Mononuclear cell (primary cell): ENCODE measurements at regions not wholly inside any gene's neighbourhood (a gene's known extent, or its start where the extent isn't known, plus 50 kb on each side); places are given as distances from the start of the nearest gene placed in this dataset.
"Not testable (repeated sequence)": the region's sequence is repeated elsewhere in the genome, so short reads cannot be mapped to it uniquely, and the experiment has no call there.

ENCODE experiments used
- H3K27me3 ChIP-seq: 2 replicates; pipeline ENCODE4 v1.6.0; 2011; ENCODE audit warnings: low read length, control low read depth; ENCODE audit not compliant: insufficient read depth
- H3K4me1 ChIP-seq: 2 replicates; pipeline ENCODE4 v1.5.1; 2011; ENCODE audit warnings: mild to moderate bottlenecking, low read length, control low read depth; ENCODE audit not compliant: insufficient read depth
- H3K4me3 ChIP-seq: 2 replicates; pipeline ENCODE4 v1.5.1; 2011; ENCODE audit warnings: mild to moderate bottlenecking, low read length, moderate library complexity
- H3K9me3 ChIP-seq: 2 replicates; pipeline ENCODE4 v1.5.1; 2011; ENCODE audit warnings: low read depth, mild to moderate bottlenecking, control low read depth, low read length

DNA sequence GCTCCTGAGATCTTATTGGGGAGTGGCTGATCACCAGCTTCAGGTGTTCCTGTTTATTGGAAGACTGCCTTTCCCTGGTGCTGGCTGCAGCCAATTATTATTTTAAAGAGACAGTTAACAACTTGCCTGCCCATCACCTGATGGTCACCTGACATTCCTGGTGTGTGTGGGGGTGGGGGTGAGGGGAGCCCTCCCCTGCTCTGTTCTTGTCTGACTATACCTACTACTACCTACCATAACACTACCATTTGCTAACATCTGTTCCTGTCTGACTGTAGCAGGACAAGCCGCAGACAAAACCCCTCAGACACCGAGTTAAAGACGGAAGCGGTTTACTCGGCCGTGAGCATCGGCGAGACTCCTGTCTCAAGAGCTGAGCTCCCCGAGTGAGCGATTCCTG lies 54.9 kb upstream of the NBPF3 start:
- H3K27me3 ChIP-seq, result peaks cover 14% of the 10 kb centered on the region

DNA sequence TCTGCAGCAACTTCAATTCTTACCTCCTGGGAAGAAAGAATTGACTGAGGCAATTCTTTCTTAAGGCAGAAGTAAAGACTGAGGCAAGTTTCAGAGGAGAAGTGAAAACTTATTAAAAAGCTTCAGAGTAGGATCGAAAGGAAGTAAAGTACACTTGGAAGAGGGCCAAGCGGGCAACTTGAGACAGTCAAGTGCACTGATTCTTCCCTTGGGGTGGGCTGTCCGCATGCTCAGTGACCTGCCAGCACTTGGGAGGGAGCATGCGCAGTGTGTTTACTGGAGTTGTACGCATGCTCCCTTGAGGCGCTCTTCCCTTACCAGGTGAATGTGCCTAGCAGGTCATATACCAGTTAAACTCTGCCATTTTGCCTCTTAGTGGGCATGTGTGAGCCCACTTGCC lies 55.3 kb upstream of the NBPF3 start:
- H3K4me3 ChIP-seq, result no peak overlapping the region
- H3K9me3 ChIP-seq, result no peaks in the 10 kb centered on the region
- peaks cover 5% of the 10 kb centered on the region for H3K4me1 ChIP-seq
- peaks cover 14% of the 10 kb centered on the region for H3K27me3 ChIP-seq

More for the DNA sequence above, 54.9 kb upstream of the NBPF3 start:
- Histone ChIP-seq H3K4me3 (no peak overlapping the region), H3K4me1 (peaks cover 5% of the 10 kb centered on the region), H3K9me3 (no peaks in the 10 kb centered on the region)

DNA sequence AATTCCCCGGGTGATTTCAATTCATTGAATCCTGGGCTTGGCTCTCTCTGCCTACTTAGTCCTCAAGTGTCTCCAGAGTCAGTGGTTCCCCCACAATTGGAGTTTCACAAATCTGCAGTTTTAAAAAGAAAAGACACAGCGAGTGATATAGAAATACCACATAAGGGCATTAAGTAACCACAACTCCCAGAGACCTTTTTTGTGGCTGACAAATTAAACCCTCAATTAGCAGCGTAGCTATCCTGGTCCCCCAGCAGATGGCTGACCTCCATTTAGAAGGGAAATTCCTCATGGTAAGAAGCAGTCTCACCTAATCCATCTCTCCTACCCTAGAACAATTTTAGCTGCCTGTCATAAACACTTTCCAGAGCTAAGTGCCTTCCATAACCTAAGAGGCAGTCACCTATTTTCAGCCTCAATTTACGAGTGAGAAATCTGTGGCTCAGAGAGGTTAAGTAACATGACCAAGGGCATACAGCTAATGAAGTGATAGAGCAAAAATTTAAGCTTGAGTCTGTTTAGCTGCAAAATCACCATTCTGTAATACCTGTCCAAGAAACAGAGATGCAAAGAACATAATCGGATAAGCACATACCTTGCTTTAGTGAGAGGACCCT lies 56.0 kb upstream of the NBPF3 start:
- peaks cover 5% of the 10 kb centered on the region for H3K4me1 ChIP-seq
- no peak overlapping the region for H3K4me3 ChIP-seq
- H3K27me3 ChIP-seq, result peaks cover 21% of the 10 kb centered on the region
- H3K9me3 ChIP-seq, result no peaks in the 10 kb centered on the region

DNA sequence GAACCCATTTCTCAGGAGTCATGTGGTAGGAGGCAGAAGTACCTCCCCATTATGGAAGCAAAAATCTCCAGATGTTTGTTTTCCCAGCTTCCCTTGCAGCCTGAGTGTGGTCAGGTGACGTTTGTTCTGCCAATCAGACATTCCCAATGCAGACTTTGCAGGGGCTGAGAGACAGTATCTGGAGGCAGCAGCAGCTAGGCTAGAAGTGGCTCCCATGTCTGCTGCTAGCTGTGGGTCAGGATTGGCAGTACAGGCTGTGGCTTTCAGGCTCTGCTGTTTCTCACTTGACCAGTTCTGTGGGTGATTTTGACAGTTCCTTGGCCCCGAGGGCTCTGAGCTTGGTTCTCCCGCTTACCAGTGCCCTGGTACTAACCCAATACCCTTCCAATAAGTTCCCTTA lies 58.6 kb upstream of the NBPF3 start:
- Histone ChIP-seq H3K27me3 (peaks cover 30% of the 10 kb centered on the region), H3K4me1 (peaks cover 5% of the 10 kb centered on the region), H3K9me3 (no peaks in the 10 kb centered on the region)

DNA sequence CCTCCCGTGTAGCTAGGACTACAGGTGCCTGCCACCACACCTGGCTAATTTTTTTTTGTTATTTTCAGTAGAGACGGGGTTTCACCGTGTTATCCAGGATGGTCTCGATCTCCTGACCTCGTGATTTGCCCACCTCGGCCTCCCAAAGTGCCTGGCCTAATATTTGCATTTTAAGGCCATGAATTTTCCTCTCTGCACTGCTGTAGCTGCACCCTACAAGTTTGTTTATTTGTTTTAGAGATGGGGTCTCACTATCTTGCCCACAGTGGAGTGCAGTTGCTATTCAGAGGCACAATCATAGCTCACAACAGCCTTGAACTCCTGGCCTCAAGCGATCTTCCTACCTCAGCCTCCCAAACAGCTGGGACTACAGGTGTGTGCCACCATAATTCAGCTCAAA lies 59.8 kb upstream of the NBPF3 start:
- H3K27me3 ChIP-seq, result peaks cover 31% of the 10 kb centered on the region
- not testable (repeated sequence) for H3K4me1 ChIP-seq, H3K9me3 ChIP-seq, H3K4me3 ChIP-seq

More for the DNA sequence above, 58.6 kb upstream of the NBPF3 start:
- H3K4me3 ChIP-seq, result no peak overlapping the region

DNA sequence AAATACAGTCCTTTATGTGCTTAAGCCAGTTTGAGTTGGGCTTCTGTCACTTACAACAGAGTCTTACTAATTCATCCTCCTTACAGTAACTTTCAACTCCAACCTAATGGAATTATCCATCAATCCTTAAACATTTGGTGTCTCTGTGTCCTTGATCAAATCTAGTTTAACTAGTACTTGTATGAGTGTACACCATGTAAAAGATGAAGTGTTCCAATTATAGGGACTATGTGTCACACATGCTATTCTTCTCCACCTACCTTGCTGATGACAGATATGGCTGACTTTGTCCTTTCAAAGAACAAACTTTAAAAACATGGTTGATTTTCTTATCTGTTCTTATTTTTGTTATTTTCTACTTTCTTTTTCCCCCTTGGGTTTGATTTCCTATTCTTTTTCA lies 60.4 kb upstream of the NBPF3 start:
- Histone ChIP-seq H3K4me3 (no peak overlapping the region), H3K9me3 (no peaks in the 10 kb centered on the region), H3K27me3 (peaks cover 31% of the 10 kb centered on the region), H3K4me1 (peaks cover 1% of the 10 kb centered on the region)

DNA sequence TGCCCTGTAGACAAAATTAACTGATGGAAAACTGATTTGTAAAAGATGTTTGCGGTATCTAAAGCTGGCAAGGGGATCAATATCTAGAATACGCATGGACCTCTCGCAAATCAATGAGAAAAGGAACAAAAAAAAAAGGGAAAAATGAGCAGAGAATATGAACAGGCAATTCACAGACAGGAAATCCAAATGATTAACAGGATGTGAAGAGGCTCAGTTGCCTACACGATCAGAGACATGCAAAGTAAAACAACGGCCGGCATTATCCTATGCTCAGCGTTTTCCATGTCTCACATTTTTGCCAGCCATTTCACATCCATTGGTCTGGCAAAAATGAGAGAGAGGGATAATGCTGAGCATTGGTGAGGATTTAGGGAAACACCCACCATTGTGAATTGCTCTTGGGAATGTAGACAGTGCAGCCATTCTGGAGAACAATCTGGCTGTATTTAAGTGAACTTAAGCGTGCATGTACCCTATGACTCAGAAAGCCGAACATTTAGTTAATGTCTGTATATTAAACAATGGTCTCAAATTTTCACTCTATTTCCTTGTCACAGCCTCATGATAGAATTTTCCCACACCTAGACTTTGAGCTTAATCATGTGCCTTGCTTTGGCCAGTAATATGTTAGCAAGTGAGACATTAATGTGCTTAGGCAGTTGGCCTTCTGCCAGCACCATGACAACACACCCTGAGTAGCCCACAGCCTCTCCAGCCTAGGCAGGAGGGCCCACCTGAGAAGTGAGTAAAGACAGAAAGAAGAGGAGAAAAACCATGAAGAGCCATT lies 61.0 kb upstream of the NBPF3 start:
- H3K27me3 ChIP-seq, result peaks cover 31% of the 10 kb centered on the region
- H3K9me3 ChIP-seq, result no peaks in the 10 kb centered on the region
- H3K4me3 ChIP-seq, result no peak overlapping the region
- no peaks in the 10 kb centered on the region for H3K4me1 ChIP-seq

DNA sequence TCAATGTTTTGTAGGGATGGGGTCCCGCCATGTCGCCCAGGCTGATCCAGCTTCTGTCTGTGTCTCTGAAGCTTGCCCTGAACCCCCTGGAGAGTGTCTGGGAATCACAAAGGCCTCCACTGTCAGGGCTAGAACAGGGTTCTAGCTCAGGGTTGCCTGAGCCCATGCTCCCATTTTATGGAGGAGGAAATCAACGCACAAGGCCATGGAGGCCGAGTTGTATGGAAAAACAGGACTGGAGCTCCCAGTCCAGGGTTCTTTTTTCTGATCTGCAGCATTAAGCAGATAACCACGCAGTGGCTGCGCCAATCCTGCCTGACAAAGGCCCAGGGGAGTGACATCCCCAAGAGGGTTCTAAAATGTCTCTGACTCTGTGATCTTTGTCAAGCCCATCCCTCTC lies 67.6 kb upstream of the NBPF3 start:
- Histone ChIP-seq H3K9me3 (no peaks in the 10 kb centered on the region), H3K4me1 (no peaks in the 10 kb centered on the region), H3K4me3 (no peak overlapping the region), H3K27me3 (peaks cover 2% of the 10 kb centered on the region)

DNA sequence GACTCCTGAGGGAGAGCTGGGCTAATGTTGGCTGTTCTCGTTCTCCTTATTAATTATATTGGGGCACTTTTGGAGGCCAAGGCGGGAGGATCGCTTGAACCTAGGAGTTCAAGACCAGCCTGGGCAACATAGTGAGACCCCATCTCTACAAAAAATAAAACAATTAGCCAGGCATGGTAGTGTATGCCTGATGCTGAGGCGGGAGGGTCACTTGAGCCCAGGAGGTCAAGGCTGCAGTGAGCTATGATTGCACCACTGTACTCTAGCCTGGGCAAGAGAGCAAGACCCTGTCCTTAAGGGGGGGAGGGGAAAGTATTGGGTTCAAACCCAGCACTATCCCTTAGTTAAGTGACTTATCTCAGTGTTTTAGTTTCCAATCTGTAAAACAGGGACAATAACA lies 70.0 kb upstream of the NBPF3 start:
- H3K9me3 ChIP-seq, result no peaks in the 10 kb centered on the region
- H3K4me3 ChIP-seq, result no peak overlapping the region
- H3K4me1 ChIP-seq, result peaks cover under 1% of the 10 kb centered on the region
- no peaks in the 10 kb centered on the region for H3K27me3 ChIP-seq

DNA sequence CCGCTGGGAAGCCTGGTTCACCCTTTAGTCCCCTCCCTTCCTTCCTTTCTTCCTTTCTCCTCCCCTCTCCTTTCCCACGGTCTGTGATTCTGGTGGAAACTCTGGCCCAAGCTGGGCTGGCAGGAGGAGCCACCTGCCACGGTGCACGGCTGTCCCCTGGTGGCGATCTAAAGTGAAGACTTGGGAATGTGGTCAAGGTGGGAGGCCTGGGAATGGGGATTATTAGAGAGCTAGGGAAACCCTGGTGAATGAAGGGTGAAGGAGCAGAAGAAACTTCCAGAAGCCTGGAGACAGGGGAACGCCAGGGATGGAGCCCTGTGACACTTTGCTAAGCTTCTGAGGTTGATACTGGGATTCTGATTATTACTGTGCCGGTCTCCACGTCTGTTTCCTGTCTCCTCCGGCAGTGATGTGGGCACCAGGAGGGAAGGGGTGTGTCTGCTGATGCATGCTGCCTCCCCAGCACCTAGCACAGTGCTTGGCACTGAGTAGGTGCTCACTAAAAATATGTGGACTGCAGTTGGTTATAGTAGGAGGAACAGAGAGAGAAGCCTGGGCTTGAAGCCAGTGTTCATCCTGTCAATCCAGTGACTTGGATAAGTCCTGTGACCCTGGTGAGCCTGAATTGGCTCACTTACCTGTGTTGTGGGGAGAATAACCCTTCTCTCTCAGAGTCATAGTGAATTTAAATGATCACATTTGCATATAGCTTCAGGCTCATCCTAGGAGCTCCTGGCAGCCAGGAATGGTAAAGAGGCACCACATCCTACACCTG lies 71.2 kb upstream of the NBPF3 start:
- Histone ChIP-seq H3K4me3 (no peak overlapping the region), H3K27me3 (no peaks in the 10 kb centered on the region), H3K9me3 (no peaks in the 10 kb centered on the region), H3K4me1 (peaks cover 4% of the 10 kb centered on the region)

DNA sequence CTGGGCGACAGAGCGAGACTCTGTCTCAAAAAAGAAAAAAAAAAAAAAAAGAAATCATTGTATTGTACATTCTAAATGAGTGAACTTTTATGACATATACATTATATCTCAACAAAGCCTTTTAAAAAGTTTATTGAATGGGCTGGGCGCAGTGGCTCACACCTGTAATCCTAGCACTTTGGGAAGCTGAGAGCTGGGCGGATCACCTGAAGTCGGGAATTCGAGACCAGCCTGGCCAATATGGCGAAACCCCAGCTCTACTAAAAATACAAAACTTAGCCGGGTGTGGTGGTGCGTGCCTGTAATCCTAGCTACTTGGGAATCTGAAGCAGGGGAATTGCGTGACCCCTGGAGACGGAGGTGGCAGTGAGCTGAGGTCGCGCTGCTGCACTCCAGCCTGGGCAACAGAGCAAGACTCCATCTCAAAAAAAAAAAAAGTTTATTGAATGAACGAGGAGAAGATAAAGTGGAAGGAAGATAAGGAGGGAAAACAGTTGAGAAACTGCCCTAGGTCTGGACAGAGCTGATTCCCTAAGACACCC lies 71.9 kb upstream of the NBPF3 start:
- H3K27me3 ChIP-seq, H3K9me3 ChIP-seq, H3K4me1 ChIP-seq, H3K4me3 ChIP-seq: not testable (repeated sequence)

DNA sequence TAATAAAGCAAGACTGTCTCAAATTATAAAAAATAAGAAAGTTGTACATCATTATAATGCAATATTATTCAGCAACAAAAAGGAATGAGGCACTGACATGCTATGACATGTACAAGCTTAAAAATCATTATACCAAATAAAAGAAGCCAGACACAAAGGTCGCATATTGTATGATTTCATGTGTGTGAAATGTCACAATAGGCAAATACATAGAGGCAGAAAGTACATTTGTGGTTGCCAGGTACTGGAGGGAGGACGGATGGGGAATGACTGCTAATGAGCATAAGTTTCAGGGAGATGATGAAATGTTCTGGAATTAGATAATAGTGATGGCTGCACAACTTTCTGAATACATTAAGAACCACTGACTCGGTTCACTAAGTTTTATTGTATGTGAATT lies 73.6 kb upstream of the NBPF3 start:
- Histone ChIP-seq H3K9me3 (no peaks in the 10 kb centered on the region), H3K4me3 (no peak overlapping the region), H3K27me3 (no peaks in the 10 kb centered on the region), H3K4me1 (peaks cover 4% of the 10 kb centered on the region)

DNA sequence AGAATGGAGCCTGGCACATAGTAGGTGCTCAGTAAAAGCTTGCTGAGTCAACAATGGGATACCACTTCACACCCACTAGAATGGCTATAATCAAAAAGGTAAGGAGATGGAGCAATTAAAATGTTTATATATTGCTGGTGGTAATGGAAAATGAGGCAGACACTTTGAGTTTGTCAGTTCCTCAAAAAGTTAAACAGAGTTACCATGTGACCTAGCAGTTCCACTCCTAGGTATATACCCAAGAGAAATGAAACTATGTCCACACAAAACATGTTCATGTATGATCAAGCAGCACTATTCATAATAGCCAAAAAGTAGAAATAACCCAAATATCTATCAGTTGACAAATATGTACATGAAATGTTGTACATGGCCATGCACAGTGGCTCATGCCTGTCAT lies 74.8 kb upstream of the ECE1 start:
- Histone ChIP-seq H3K4me1 (peaks cover 4% of the 10 kb centered on the region), H3K9me3 (no peaks in the 10 kb centered on the region), H3K4me3 (no peak overlapping the region), H3K27me3 (no peaks in the 10 kb centered on the region)

DNA sequence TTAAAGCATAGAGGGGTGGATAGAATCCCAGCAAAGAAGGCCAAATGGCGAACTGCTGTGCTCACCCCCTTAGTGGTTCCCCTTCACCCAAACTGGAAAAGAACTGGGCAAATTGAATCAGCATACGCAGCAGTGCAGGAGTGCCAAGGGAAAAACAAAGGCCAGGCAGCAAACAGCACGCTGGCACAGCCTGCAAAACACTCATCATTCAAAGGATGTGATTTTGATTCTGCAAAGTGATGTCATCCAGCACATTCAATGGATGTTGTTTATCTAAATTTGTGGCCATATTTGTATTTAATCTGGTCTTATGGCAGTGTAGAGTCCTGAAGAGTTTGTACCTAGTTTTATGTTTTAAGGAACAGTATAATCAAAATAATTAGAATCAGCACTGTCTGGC lies 71.8 kb upstream of the ECE1 start:
- H3K27me3 ChIP-seq, result no peaks in the 10 kb centered on the region
- peaks cover 4% of the 10 kb centered on the region for H3K4me1 ChIP-seq
- no peaks in the 10 kb centered on the region for H3K9me3 ChIP-seq
- no peak overlapping the region for H3K4me3 ChIP-seq

DNA sequence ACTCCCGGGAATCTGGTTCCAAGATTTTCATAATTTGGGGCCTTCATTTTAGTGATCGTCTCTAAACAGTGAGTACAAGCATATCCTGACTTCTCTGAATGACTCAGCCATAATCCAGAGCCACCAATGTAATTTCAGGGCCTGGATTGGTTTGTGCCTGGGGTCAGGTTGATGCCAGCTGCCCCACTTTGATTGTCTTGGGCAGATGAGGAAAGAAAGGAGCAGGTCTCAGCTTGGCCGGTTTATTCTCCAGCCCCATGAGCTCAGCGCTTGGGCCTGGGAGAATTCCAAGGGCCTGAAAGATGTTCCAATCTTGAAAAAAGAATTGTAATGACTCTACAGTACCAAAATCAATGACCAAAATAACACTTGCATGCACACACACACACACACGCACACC lies 71.2 kb upstream of the ECE1 start:
- no peaks in the 10 kb centered on the region for H3K9me3 ChIP-seq
- H3K4me1 ChIP-seq, result peaks cover 4% of the 10 kb centered on the region
- H3K27me3 ChIP-seq, result no peaks in the 10 kb centered on the region

More for the DNA sequence above, 71.2 kb upstream of the ECE1 start:
- no peak overlapping the region for H3K4me3 ChIP-seq
